Left ventricle myocardium inferior (tissue), 1 donor: ENCODE measurements at regions not wholly inside any gene's neighbourhood (a gene's known extent, or its start where the extent isn't known, plus 50 kb on each side); places are given as distances from the start of the nearest gene placed in this dataset.

Source experiments
- DNase-seq: peaks from one replicate; pipeline ENCODE4 v3.0.0-alpha.2; 2020
- H3K27ac ChIP-seq: fragments of 200-600 bp; replicated peaks from 2 replicates; pipeline ENCODE4 v1.8.0; 2021
- H3K27me3 ChIP-seq: fragments of 200-600 bp; 2 replicates; pipeline ENCODE4 v1.8.0; 2021; ENCODE audit warnings: low read depth
- H3K36me3 ChIP-seq: fragments of 200-600 bp; 2 replicates; pipeline ENCODE4 v1.8.0; 2021
- H3K4me1 ChIP-seq: fragments of 200-600 bp; 2 replicates; pipeline ENCODE4 v1.8.0; 2021
- H3K4me3 ChIP-seq: fragments of 200-600 bp; 2 replicates; pipeline ENCODE4 v1.8.0; 2021; ENCODE audit warnings: mild to moderate bottlenecking, moderate library complexity
- H3K9me3 ChIP-seq: fragments of 200-600 bp; replicated peaks from 2 replicates; pipeline ENCODE4 v1.8.0; 2021
- CTCF ChIP-seq: fragments of 200-600 bp; IDR thresholded peaks from 2 replicates; pipeline ENCODE4 v1.8.0; 2021; ENCODE audit warnings: antibody characterized with exemption, mild to moderate bottlenecking, borderline replicate concordance
- intact Hi-C: fragments of 100-400 bp; cut with micrococcal nuclease; formaldehyde crosslinking; loops from one replicate; pipeline ENCODE4 v1.11.0; 2022
- donor health status: DM: no; HTN: yes; CAD: no; lungs with severe emphysema.

DNA sequence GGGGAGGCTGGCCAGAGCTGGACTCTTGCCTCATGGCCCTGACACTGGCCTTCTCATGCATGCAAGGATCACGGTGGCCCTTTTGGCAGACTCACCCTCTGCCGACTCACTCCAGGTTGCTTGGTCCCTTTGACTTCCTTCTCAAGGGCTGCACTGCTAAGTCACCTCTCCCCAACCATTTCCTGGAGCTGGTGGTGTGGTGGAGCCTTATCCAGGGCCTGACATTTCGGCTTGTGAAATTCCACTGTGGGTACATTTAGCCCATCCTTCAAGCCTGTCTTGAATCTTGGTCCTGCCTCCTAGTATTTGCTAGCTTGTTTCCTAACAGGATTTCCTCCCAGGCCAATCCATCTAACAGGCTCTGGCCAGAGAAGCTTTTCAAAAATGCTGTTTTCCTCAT lies 52.6 kb upstream of the JUN start:
- Histone ChIP-seq H3K27ac (peak overlapping the region; percentile 58), H3K9me3 (no peaks in the 10 kb centered on the region), H3K4me1 (peaks cover 10% of the 10 kb centered on the region), H3K4me3 (no peak overlapping the region), H3K36me3 (no peaks in the 10 kb centered on the region), H3K27me3 (no peaks in the 10 kb centered on the region)
- no peak for DNase-seq
- intact Hi-C loops = no loop called here
- TF ChIP-seq CTCF = no peak

- peaks cover 10% of the 10 kb centered on the region for H3K4me1 ChIP-seq
- H3K27me3 ChIP-seq = no peaks in the 10 kb centered on the region
- no peaks in the 10 kb centered on the region for H3K9me3 ChIP-seq
- no peak for DNase-seq
- intact Hi-C loops = no loop called here
- H3K27ac ChIP-seq = no peak overlapping the region
- H3K36me3 ChIP-seq = no peaks in the 10 kb centered on the region
- no peak for TF ChIP-seq CTCF
- H3K4me3 ChIP-seq = no peak overlapping the region
Observed at GRCh38 chr1:58837886-58838285, 54.0 kb upstream of the JUN start.

DNA sequence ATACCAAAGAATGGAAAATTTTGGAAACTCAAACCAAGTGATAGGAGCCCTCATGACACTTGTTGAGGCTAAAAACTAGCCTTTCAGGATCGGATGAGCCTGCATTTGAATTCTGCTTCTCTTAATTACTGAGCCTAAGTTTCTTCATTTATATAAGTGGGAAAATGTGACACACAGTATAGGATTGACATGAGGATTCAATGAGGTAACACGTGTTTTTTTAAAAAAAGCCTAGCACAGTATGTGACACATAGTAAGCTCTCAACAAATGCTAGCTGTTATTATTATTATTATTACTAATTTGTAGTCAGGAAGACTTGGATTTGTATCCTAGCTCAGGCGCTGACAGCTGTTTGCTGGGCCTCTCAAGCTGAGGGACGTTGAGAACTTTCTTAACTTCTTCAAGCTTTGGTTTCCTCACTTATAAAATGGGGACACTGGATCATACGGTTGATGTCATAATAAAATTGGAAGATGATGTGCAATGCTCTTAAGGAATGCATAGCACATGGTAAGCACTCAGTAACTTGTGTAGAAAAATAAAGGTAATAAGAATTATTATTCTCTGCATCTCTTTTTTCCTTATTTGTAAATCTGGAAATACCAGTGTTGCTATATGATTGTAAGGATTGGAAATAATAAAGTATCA lies 55.4 kb upstream of the JUN start:
- no peak for TF ChIP-seq CTCF

DNA sequence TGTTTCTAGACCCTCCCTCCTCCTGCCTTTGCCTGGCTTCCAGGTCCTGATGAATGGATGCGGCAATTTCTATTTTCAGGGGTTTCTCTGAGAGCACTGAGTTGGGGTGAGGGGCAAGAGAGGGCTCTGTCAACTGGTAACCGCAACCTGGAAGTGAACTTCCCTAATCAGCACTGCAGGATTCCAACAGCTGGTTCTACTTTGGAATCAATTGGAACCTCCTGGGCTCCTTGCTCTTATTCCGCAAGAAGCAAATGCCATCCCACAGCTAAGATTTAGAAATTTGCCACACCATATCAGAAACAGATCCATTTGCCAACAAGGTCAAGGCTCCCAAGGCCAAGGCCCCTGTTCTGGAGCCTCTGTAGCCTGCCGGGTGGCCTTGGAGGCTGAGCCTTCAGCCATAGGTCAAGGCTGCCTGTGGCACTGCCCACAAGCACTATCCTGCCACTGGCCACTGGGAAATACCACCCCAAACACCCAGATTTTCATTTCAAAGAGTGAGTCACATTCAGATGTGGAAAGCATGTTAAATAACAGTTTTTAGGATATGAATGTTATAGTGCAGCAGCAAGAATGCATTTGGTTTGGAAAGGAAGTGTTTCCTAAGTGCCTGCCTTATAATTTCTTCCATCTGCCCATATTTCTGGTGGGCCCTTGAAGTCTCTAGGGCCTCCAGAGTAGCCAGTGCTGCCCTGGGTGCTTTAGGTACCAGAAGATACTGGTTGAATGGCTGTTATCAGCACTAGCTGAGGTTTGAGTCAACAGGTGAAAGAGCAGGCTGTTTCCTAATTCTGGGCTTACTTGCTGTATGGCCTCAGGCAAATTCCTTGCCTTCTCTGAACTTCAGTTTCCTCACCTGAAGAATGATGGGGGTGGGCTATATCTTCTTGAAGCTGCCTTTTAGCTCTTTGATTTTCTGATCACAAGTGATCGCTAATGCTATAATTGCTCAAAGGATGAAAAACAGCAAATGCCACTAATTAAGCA lies 56.3 kb upstream of the JUN start:
- Histone ChIP-seq H3K27me3 (no peaks in the 10 kb centered on the region), H3K4me1 (peaks cover 10% of the 10 kb centered on the region), H3K36me3 (no peaks in the 10 kb centered on the region), H3K27ac (no peak overlapping the region), H3K9me3 (no peaks in the 10 kb centered on the region), H3K4me3 (no peak overlapping the region)
- intact Hi-C loops = no loop called here
- no peak for TF ChIP-seq CTCF
- no peak for DNase-seq

More for the DNA sequence above, 55.4 kb upstream of the JUN start:
- peaks cover 10% of the 10 kb centered on the region for H3K4me1 ChIP-seq
- H3K36me3 ChIP-seq = no peaks in the 10 kb centered on the region
- no peaks in the 10 kb centered on the region for H3K27me3 ChIP-seq
- DNase-seq = no peak
- H3K9me3 ChIP-seq = no peaks in the 10 kb centered on the region
- no peak overlapping the region for H3K27ac ChIP-seq
- intact Hi-C loops = no loop called here
- H3K4me3 ChIP-seq = no peak overlapping the region

- no peak overlapping the region for H3K4me3 ChIP-seq
- peak; percentile 44 for TF ChIP-seq CTCF
- no peaks in the 10 kb centered on the region for H3K9me3 ChIP-seq
- no peaks in the 10 kb centered on the region for H3K27me3 ChIP-seq
- no peak overlapping the region for H3K27ac ChIP-seq
- no peaks in the 10 kb centered on the region for H3K36me3 ChIP-seq
- DNase-seq = no peak
- intact Hi-C loops = no loop called here
- H3K4me1 ChIP-seq = peaks cover 6% of the 10 kb centered on the region
Observed at GRCh38 chr1:58841455-58841854, 57.6 kb upstream of the JUN start.
